Nephron progenitor cell (in vitro differentiated cells): ENCODE measurements at regions not wholly inside any gene's neighbourhood (a gene's known extent, or its start where the extent isn't known, plus 50 kb on each side); places are given as distances from the start of the nearest gene placed in this dataset.

Source experiments
- DNase-seq: peaks from one replicate; pipeline ENCODE4 v3.0.0; 2021
- H3K27ac Mint-ChIP-seq: 2 replicates; pipeline ENCODE4 v1.8.0; 2021; ENCODE audit warnings: mild to moderate bottlenecking, moderate library complexity, mixed read lengths
- H3K27me3 Mint-ChIP-seq: 2 replicates; pipeline ENCODE4 v1.8.0; 2021; ENCODE audit warnings: mild to moderate bottlenecking, low read depth, mixed read lengths; ENCODE audit not compliant: poor library complexity
- H3K36me3 Mint-ChIP-seq: 2 replicates; pipeline ENCODE4 v1.8.0; 2021; ENCODE audit warnings: low read depth, mixed read lengths
- H3K4me1 Mint-ChIP-seq: 2 replicates; pipeline ENCODE4 v1.8.0; 2021; ENCODE audit warnings: mixed read lengths
- H3K4me3 Mint-ChIP-seq: 2 replicates; pipeline ENCODE4 v1.8.0; 2021; ENCODE audit warnings: mild to moderate bottlenecking, moderate library complexity, mixed read lengths
- H3K9me3 Mint-ChIP-seq: 2 replicates; pipeline ENCODE4 v1.8.0; 2021; ENCODE audit warnings: mild to moderate bottlenecking, moderate library complexity, mixed read lengths
- CTCF ChIP-seq: fragments of 200-600 bp; sonication (generic); IDR thresholded peaks from 2 replicates; pipeline ENCODE4 v1.5.0; 2021; ENCODE audit warnings: antibody characterized with exemption

GRCh38 chr20:51864967-51865366, 62.6 kb upstream of the SALL4 start:
- H3K4me3 Mint-ChIP-seq = no peak overlapping the region
- TF ChIP-seq CTCF = no peak
- no peaks in the 10 kb centered on the region for H3K9me3 Mint-ChIP-seq
- DNase-seq = no peak
- peaks cover 53% of the 10 kb centered on the region for H3K4me1 Mint-ChIP-seq
- peaks cover 3% of the 10 kb centered on the region for H3K27me3 Mint-ChIP-seq
- no peaks in the 10 kb centered on the region for H3K36me3 Mint-ChIP-seq
- H3K27ac Mint-ChIP-seq = no peak overlapping the region

- Mint-ChIP-seq H3K4me1 (peaks cover 64% of the 10 kb centered on the region), H3K36me3 (no peaks in the 10 kb centered on the region), H3K27me3 (peaks cover 3% of the 10 kb centered on the region), H3K4me3 (no peak overlapping the region), H3K27ac (peak overlapping the region; percentile 98), H3K9me3 (peaks cover 4% of the 10 kb centered on the region)
- no peak for TF ChIP-seq CTCF
- DNase-seq = no peak
Observed at GRCh38 chr20:51862796-51863195, 60.5 kb upstream of the SALL4 start.

- TF ChIP-seq CTCF = no peak
- Mint-ChIP-seq H3K36me3 (no peaks in the 10 kb centered on the region), H3K4me3 (peak overlapping the region; percentile 69), H3K27ac (peak overlapping the region; percentile 98), H3K27me3 (peaks cover 3% of the 10 kb centered on the region), H3K9me3 (peaks cover 4% of the 10 kb centered on the region), H3K4me1 (peaks cover 60% of the 10 kb centered on the region)
- peak; percentile 22 for DNase-seq
Observed at GRCh38 chr20:51861726-51862466, 59.6 kb upstream of the SALL4 start.

GRCh38 chr20:51860111-51860882, 58.0 kb upstream of the SALL4 start:
- Mint-ChIP-seq H3K27ac (peak overlapping the region; percentile 88), H3K4me1 (peaks cover 69% of the 10 kb centered on the region), H3K27me3 (peaks cover 3% of the 10 kb centered on the region), H3K9me3 (peaks cover 4% of the 10 kb centered on the region), H3K36me3 (no peaks in the 10 kb centered on the region), H3K4me3 (no peak overlapping the region)
- peak; percentile 16 for DNase-seq
- TF ChIP-seq CTCF = no peak

- H3K36me3 Mint-ChIP-seq = no peaks in the 10 kb centered on the region
- no peak overlapping the region for H3K4me3 Mint-ChIP-seq
- no peaks in the 10 kb centered on the region for H3K27me3 Mint-ChIP-seq
- H3K9me3 Mint-ChIP-seq = peaks cover 4% of the 10 kb centered on the region
- no peak for DNase-seq
- H3K4me1 Mint-ChIP-seq = peaks cover 45% of the 10 kb centered on the region
- no peak for TF ChIP-seq CTCF
- no peak overlapping the region for H3K27ac Mint-ChIP-seq
Observed at GRCh38 chr20:51856432-51856831, 54.1 kb upstream of the SALL4 start.
